ENCODE measurements at regions not wholly inside any gene's neighbourhood (a gene's known extent, or its start where the extent isn't known, plus 50 kb on each side); places are given as distances from the start of the nearest gene placed in this dataset.

GRCh38 chr2:75309596-75310463, 110.5 kb upstream of the TACR1 start:
- no peaks in the 10 kb centered on the region for H3K36me3 ChIP-seq (ENCODE audit: control insufficient read depth, insufficient read depth, low read length)
- H3K27me3 ChIP-seq (ENCODE audit: control insufficient read depth, insufficient read depth, low read length) = no peaks in the 10 kb centered on the region
- H3K4me3 ChIP-seq (ENCODE audit: low read depth, low read length) = no peak overlapping the region
- peak; percentile 9 for DNase-seq (ENCODE audit: low read depth)
- ChIA-PET POLR2A (no interaction called here), CTCF (no interaction called here)
- no peak for TF ChIP-seq CTCF (IDR thresholded peaks at IDR 0.05; ENCODE audit: insufficient read depth, low read depth, low read length)

GRCh38 chr2:75303227-75303626, 103.9 kb upstream of the TACR1 start:
- Histone ChIP-seq H3K4me3 (ENCODE audit: low read depth, low read length) (no peak overlapping the region), H3K36me3 (ENCODE audit: control insufficient read depth, insufficient read depth, low read length) (no peaks in the 10 kb centered on the region), H3K27me3 (ENCODE audit: control insufficient read depth, insufficient read depth, low read length) (no peaks in the 10 kb centered on the region)
- POLR2A ChIA-PET = no interaction called here
- DNase-seq (ENCODE audit: low read depth) = no peak
- TF ChIP-seq CTCF (IDR thresholded peaks at IDR 0.05; ENCODE audit: insufficient read depth, low read depth, low read length) = no peak
- CTCF ChIA-PET = no interaction called here

GRCh38 chr2:75294362-75294761, 95.0 kb upstream of the TACR1 start:
- H3K4me3 ChIP-seq (ENCODE audit: low read depth, low read length) = no peak overlapping the region
- ChIA-PET POLR2A (no interaction called here), CTCF (no interaction called here)
- DNase-seq (ENCODE audit: low read depth) = no peak
- no peaks in the 10 kb centered on the region for H3K27me3 ChIP-seq (ENCODE audit: control insufficient read depth, insufficient read depth, low read length)
- no peaks in the 10 kb centered on the region for H3K36me3 ChIP-seq (ENCODE audit: control insufficient read depth, insufficient read depth, low read length)
- no peak for TF ChIP-seq CTCF (IDR thresholded peaks at IDR 0.05; ENCODE audit: insufficient read depth, low read depth, low read length)

GRCh38 chr2:75292826-75293225, 93.5 kb upstream of the TACR1 start:
- DNase-seq (ENCODE audit: low read depth) = no peak
- POLR2A ChIA-PET = no interaction called here
- Histone ChIP-seq H3K36me3 (ENCODE audit: control insufficient read depth, insufficient read depth, low read length) (no peaks in the 10 kb centered on the region), H3K27me3 (ENCODE audit: control insufficient read depth, insufficient read depth, low read length) (no peaks in the 10 kb centered on the region), H3K4me3 (ENCODE audit: low read depth, low read length) (no peak overlapping the region)
- no peak for TF ChIP-seq CTCF (IDR thresholded peaks at IDR 0.05; ENCODE audit: insufficient read depth, low read depth, low read length)
- CTCF ChIA-PET = interaction anchor here (0.6 to 3.3 kb wide), 3 partner anchors 93 to 138 kb away, joined by 3 to 16 read pairs (median 7); partner anchors contain the start of gene TACR1

GRCh38 chr2:75290600-75291150, 91.4 kb upstream of the TACR1 start:
- no peak for DNase-seq (ENCODE audit: low read depth)
- no peaks in the 10 kb centered on the region for H3K36me3 ChIP-seq (ENCODE audit: control insufficient read depth, insufficient read depth, low read length)
- ChIA-PET POLR2A (no interaction called here), CTCF (interaction anchor here (1.1 to 3.3 kb wide), 3 partner anchors 8 to 91 kb away, joined by 3 to 16 read pairs (median 4); partner anchors contain the start of gene TACR1)
- H3K27me3 ChIP-seq (ENCODE audit: control insufficient read depth, insufficient read depth, low read length) = no peaks in the 10 kb centered on the region
- no peak overlapping the region for H3K4me3 ChIP-seq (ENCODE audit: low read depth, low read length)
- TF ChIP-seq CTCF (IDR thresholded peaks at IDR 0.05; ENCODE audit: insufficient read depth, low read depth, low read length) = peak; percentile 63
